ENCODE measurements at regions not wholly inside any gene's neighbourhood (a gene's known extent, or its start where the extent isn't known, plus 50 kb on each side); places are given as distances from the start of the nearest gene placed in this dataset.

DNA sequence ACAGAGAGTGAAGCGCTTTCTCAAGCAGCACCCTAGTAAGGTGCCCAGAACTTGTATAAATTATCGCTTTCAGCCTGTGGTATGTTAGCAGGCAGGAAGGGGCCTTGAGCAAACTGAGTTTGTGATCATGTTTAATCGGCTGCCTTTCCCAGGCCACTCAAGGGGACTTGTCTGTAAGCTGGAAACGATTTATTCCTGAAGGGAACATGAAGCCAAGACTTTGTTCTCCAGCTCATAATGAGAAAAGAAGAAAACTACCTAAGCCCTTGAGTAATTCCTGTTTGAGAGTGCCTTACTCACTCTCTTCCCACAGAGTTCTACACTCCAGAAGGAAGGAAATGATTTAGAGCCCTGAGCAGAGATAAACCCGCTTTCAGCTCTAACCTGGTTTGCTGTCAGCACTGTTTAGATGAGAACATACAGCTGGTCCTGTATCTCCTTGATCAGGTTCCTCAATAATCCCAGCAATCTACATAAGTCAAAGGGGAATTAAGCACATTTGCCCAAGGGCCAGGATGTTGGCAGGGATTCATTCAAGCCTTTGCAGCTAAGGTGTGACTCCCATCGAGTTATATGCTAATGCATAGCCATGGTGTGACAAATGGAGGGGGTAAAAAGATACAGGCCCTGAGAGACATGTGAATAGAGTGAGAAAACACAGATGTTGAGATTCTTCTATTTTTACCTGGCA, 187.7 kb upstream of the SLC24A5 start:
- no peak overlapping the region for H3K9ac ChIP-seq (replicated peaks in 1 of 4; ENCODE audit: extremely low read depth in 1 of 4, low read depth in 3 of 4, low read length in 3 of 4)
- WGBS, 2 experiments (ENCODE audit: extremely low coverage in 1 of 2, insufficient coverage in 1 of 2, insufficient read length in 1 of 2, insufficient replicate concordance in 2 of 2, low coverage in 1 of 2, low lambda C conversion rate in 2 of 2, missing lambda C conversion rate in 1 of 2), result 91% methylated on average over 6 of the region's 6 CpGs; no CpG with 5 or more reads in 1 of the 2 experiments
- FAIRE-seq (no peak), DNase-seq (ENCODE audit: low read depth in 1 of 2, low spot score in 2 of 2) (no peak)
- no peak overlapping the region for H3K4me3 ChIP-seq (ENCODE audit: extremely low read depth in 1 of 4, insufficient read depth in 2 of 4, low read depth in 3 of 4, low read length in 4 of 4)
- ChIA-PET POLR2A (ENCODE audit: partially characterized antibody) (no interaction called here), CTCF (ENCODE audit: partially characterized antibody) (interaction anchor here (1.0 to 2.5 kb wide), 5 partner anchors 12 to 152 kb away, joined by 3 to 9 read pairs (median 4); no protein-coding TSS in a partner anchor)
- no peak overlapping the region for H3K56ac ChIP-seq (replicated peaks; ENCODE audit: insufficient read length, low read depth, low read length)
- no peak overlapping the region for H3K4me2 ChIP-seq (ENCODE audit: insufficient read depth in 1 of 2, low read depth in 2 of 2, low read length in 2 of 2)
- no peaks in the 10 kb centered on the region for H3K23me2 ChIP-seq (ENCODE audit: low read depth, low read length)
- H3K23ac ChIP-seq (ENCODE audit: insufficient read length), result no peak overlapping the region
- no peaks in the 10 kb centered on the region for H3K79me2 ChIP-seq (ENCODE audit: control insufficient read depth in 1 of 2, insufficient read depth in 2 of 2, low read length in 2 of 2)
- H3K36me3 ChIP-seq (ENCODE audit: control insufficient read depth in 2 of 4, insufficient read depth in 4 of 4, low read length in 3 of 4), result no peaks in the 10 kb centered on the region
- H3K14ac ChIP-seq (ENCODE audit: insufficient read length), result no peak overlapping the region
- no peaks in the 10 kb centered on the region for H3K9me3 ChIP-seq (ENCODE audit: insufficient read depth in 2 of 2, low read depth in 1 of 2, low read length in 1 of 2)
- no peaks in the 10 kb centered on the region for H3K27me3 ChIP-seq (replicated peaks in 1 of 4; ENCODE audit: control insufficient read depth in 3 of 4, extremely low read depth in 1 of 4, insufficient read depth in 3 of 4, low read length in 3 of 4)
- H3K18ac ChIP-seq (ENCODE audit: extremely low read depth, low read length), result no peak overlapping the region
- H2BK12ac ChIP-seq (ENCODE audit: low read depth, low read length), result no peak overlapping the region
- H2AK5ac ChIP-seq (ENCODE audit: low read depth, low read length), result no peak overlapping the region
- H2BK20ac ChIP-seq (ENCODE audit: low read length), result no peak overlapping the region
- no peak overlapping the region for H3K27ac ChIP-seq (ENCODE audit: low read depth, low read length)
- H3K4me1 ChIP-seq (replicated peaks in 1 of 4; ENCODE audit: control insufficient read depth in 3 of 4, insufficient read depth in 4 of 4, low read length in 3 of 4), result no peaks in the 10 kb centered on the region
- no peaks in the 10 kb centered on the region for H4K20me1 ChIP-seq (replicated peaks in 1 of 2; ENCODE audit: control insufficient read depth in 1 of 2, insufficient read depth in 2 of 2, low read length in 2 of 2)
- H2BK5ac ChIP-seq (ENCODE audit: low read depth, low read length), result no peak overlapping the region
- H4K91ac ChIP-seq (replicated peaks; ENCODE audit: insufficient read length, low read length), result no peak overlapping the region
- H2BK15ac ChIP-seq (ENCODE audit: low read length), result no peak overlapping the region
- no peak overlapping the region for H3K4ac ChIP-seq (replicated peaks; ENCODE audit: insufficient read length, low read depth, low read length)
- H3K79me1 ChIP-seq (ENCODE audit: low read depth, low read length), result no peaks in the 10 kb centered on the region
- H4K5ac ChIP-seq (ENCODE audit: insufficient read length, low read depth, low read length), result no peak overlapping the region
- H2AFZ ChIP-seq (ENCODE audit: low read length), result no peak overlapping the region
- no peak overlapping the region for H2BK120ac ChIP-seq (replicated peaks; ENCODE audit: low read depth, low read length)
- H4K8ac ChIP-seq (ENCODE audit: extremely low read depth, insufficient read depth, low read length), result no peak overlapping the region
- no peak for TF ChIP-seq CEBPB (IDR thresholded peaks at IDR 0.05; ENCODE audit: low read depth, low read length)
